Panc1 (cell line): ENCODE measurements at regions not wholly inside any gene's neighbourhood (a gene's known extent, or its start where the extent isn't known, plus 50 kb on each side); places are given as distances from the start of the nearest gene placed in this dataset.

Experiments
- ATAC-seq: fragments of 200-7000 bp; cut with Tn5 transposase; 2 replicates; pipeline ENCODE4 v1.9.1; 2020; ENCODE audit warnings: mild to moderate bottlenecking, moderate library complexity
- BruUV-seq: library from RNA; stranded (reverse); fragments of 400-500 nt; replicated peaks from 2 replicates; lab custom pipeline; 2021; lab: Mats Ljungman, UMichigan
- CTCF ChIA-PET: fragments of 300-600 bp; sonication (Branson Sonifier 250); formaldehyde crosslinking; loops from one replicate; lab custom pipeline; 2022; ENCODE audit warnings: antibody characterized with exemption; lab: Charles Lee
- POLR2A ChIA-PET: fragments of 300-600 bp; sonication (Branson Sonifier 250); formaldehyde crosslinking; loops from one replicate; lab custom pipeline; 2022; ENCODE audit warnings: antibody characterized with exemption; lab: Charles Lee
- DNase-seq: peaks from one replicate; pipeline ENCODE4 v3.0.0-alpha.2; 2010; ENCODE audit warnings: low read depth, low spot score
- H3K27ac ChIP-seq: 2 replicates; pipeline ENCODE4 v1.5.1; 2011; ENCODE audit warnings: mild to moderate bottlenecking, low read length, inconsistent platforms
- H3K27me3 ChIP-seq: fragments of 200-500 bp; sonication (Bioruptor generic); 2 replicates; pipeline ENCODE4 v1.6.0; 2014; ENCODE audit warnings: low read length, inconsistent platforms; ENCODE audit not compliant: control insufficient read depth, insufficient read depth
- H3K36me3 ChIP-seq: fragments of 200-500 bp; sonication (Bioruptor generic); 2 replicates; pipeline ENCODE4 v1.5.1; 2014; ENCODE audit warnings: inconsistent platforms, mild to moderate bottlenecking, low read length, moderate library complexity; ENCODE audit not compliant: control insufficient read depth, insufficient read depth
- H3K4me1 ChIP-seq: 2 replicates; pipeline ENCODE4 v1.5.1; 2011; ENCODE audit warnings: inconsistent platforms, mild to moderate bottlenecking, low read length, moderate library complexity; ENCODE audit not compliant: control insufficient read depth, insufficient read depth
- H3K4me3 ChIP-seq, 2 experiments: 2 replicates each; pipeline ENCODE4 v1.5.1; 2011 to 2012; ENCODE audit warnings: low read depth in 2 of 2, low read length in 2 of 2, mild to moderate bottlenecking in 2 of 2, inconsistent platforms in 1 of 2, moderate library complexity in 1 of 2
- H3K9me3 ChIP-seq: fragments of 200-500 bp; sonication (Bioruptor generic); 2 replicates; pipeline ENCODE4 v1.5.1; 2014; ENCODE audit warnings: low read depth, mild to moderate bottlenecking, inconsistent platforms, low read length, moderate library complexity; ENCODE audit not compliant: control insufficient read depth, insufficient read depth
- POLR2AphosphoS5 ChIP-seq: IDR thresholded peaks from 2 replicates; pipeline ENCODE4 v1.6.1; 2012; ENCODE audit warnings: mild to moderate bottlenecking, low read depth, low read length, moderate library complexity
- SIN3A ChIP-seq: IDR thresholded peaks from 2 replicates; pipeline ENCODE4 v1.6.1; 2012; ENCODE audit warnings: low read depth, mild to moderate bottlenecking, low read length, moderate library complexity, borderline replicate concordance; ENCODE audit not compliant: insufficient read depth
- TCF7L2 ChIP-seq: IDR thresholded peaks from 2 replicates; pipeline ENCODE4 v1.6.1; 2011; ENCODE audit warnings: mild to moderate bottlenecking, low read depth, low read length, inconsistent platforms
- in situ Hi-C: cut with HindIII; loops from 2 replicates; pipeline ENCODE4 v1.10.0; 2016; ENCODE audit warnings: low sequenced_read_pairs, low pct_unique_long_range_greater_than_20kb
- intact Hi-C: fragments of 100-400 bp; cut with micrococcal nuclease; formaldehyde crosslinking; loops from one replicate; pipeline ENCODE4 v1.10.0; 2022; ENCODE audit not compliant: unreplicated experiment
- TF ChIP-seq, protein P1 (sequence below), 2 experiments: IDR thresholded peaks; 2 replicates each; pipeline ENCODE4 v1.6.1; 2011 to 2012; ENCODE audit warnings: low read depth in 2 of 2, control low read depth in 1 of 2, low read length in 1 of 2, mild to moderate bottlenecking in 1 of 2, moderate library complexity in 1 of 2; ENCODE audit not compliant: insufficient read depth in 1 of 2
- TF ChIP-seq, protein P2 (sequence below): fragments of 450-650 bp; IDR thresholded peaks from 2 replicates; pipeline ENCODE4 v1.5.1; 2017; ENCODE audit warnings: mild to moderate bottlenecking

GRCh38 chr13:106143930-106144709 lies 391.3 kb downstream of the EFNB2 start:
- Histone ChIP-seq H3K36me3 (no peaks in the 10 kb centered on the region), H3K4me3 (no peak overlapping the region), H3K4me1 (no peaks in the 10 kb centered on the region), H3K27me3 (no peaks in the 10 kb centered on the region), H3K9me3 (no peaks in the 10 kb centered on the region), H3K27ac (no peak overlapping the region)
- ATAC-seq: no peak
- ChIA-PET CTCF (no interaction called here), POLR2A (no interaction called here)
- in situ Hi-C loops: no loop called here
- BruUV-seq: no TSS peak
- intact Hi-C loops: no loop called here
- TF ChIP-seq, protein P1, sequence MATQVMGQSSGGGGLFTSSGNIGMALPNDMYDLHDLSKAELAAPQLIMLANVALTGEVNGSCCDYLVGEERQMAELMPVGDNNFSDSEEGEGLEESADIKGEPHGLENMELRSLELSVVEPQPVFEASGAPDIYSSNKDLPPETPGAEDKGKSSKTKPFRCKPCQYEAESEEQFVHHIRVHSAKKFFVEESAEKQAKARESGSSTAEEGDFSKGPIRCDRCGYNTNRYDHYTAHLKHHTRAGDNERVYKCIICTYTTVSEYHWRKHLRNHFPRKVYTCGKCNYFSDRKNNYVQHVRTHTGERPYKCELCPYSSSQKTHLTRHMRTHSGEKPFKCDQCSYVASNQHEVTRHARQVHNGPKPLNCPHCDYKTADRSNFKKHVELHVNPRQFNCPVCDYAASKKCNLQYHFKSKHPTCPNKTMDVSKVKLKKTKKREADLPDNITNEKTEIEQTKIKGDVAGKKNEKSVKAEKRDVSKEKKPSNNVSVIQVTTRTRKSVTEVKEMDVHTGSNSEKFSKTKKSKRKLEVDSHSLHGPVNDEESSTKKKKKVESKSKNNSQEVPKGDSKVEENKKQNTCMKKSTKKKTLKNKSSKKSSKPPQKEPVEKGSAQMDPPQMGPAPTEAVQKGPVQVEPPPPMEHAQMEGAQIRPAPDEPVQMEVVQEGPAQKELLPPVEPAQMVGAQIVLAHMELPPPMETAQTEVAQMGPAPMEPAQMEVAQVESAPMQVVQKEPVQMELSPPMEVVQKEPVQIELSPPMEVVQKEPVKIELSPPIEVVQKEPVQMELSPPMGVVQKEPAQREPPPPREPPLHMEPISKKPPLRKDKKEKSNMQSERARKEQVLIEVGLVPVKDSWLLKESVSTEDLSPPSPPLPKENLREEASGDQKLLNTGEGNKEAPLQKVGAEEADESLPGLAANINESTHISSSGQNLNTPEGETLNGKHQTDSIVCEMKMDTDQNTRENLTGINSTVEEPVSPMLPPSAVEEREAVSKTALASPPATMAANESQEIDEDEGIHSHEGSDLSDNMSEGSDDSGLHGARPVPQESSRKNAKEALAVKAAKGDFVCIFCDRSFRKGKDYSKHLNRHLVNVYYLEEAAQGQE (IDR thresholded peaks at IDR 0.05; ENCODE audit: insufficient read depth in 1 of 2, low read depth in 2 of 2, low read length in 1 of 2): no peak
- TF ChIP-seq POLR2AphosphoS5 (no peak), TCF7L2 (no peak), SIN3A (no peak)
- TF ChIP-seq, protein P2, sequence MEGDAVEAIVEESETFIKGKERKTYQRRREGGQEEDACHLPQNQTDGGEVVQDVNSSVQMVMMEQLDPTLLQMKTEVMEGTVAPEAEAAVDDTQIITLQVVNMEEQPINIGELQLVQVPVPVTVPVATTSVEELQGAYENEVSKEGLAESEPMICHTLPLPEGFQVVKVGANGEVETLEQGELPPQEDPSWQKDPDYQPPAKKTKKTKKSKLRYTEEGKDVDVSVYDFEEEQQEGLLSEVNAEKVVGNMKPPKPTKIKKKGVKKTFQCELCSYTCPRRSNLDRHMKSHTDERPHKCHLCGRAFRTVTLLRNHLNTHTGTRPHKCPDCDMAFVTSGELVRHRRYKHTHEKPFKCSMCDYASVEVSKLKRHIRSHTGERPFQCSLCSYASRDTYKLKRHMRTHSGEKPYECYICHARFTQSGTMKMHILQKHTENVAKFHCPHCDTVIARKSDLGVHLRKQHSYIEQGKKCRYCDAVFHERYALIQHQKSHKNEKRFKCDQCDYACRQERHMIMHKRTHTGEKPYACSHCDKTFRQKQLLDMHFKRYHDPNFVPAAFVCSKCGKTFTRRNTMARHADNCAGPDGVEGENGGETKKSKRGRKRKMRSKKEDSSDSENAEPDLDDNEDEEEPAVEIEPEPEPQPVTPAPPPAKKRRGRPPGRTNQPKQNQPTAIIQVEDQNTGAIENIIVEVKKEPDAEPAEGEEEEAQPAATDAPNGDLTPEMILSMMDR: no peak
- no peak for DNase-seq

GRCh38 chr13:106143392-106143791 lies 392.1 kb downstream of the EFNB2 start:
- TF ChIP-seq, protein P1 (IDR thresholded peaks at IDR 0.05; ENCODE audit: insufficient read depth in 1 of 2, low read depth in 2 of 2, low read length in 1 of 2): no peak
- no peak for TF ChIP-seq TCF7L2
- TF ChIP-seq SIN3A: no peak
- TF ChIP-seq POLR2AphosphoS5: no peak
- TF ChIP-seq, protein P2: no peak
- no peak overlapping the region for H3K4me3 ChIP-seq
- ATAC-seq (no peak), DNase-seq (no peak)
- H3K27ac ChIP-seq: no peak overlapping the region
- in situ Hi-C loops: no loop called here
- no peaks in the 10 kb centered on the region for H3K27me3 ChIP-seq
- BruUV-seq: no TSS peak
- CTCF ChIA-PET: no interaction called here
- no peaks in the 10 kb centered on the region for H3K36me3 ChIP-seq
- no peaks in the 10 kb centered on the region for H3K9me3 ChIP-seq
- POLR2A ChIA-PET: no interaction called here
- H3K4me1 ChIP-seq: no peaks in the 10 kb centered on the region
- intact Hi-C loops: no loop called here
